ENCODE measurements at regions not wholly inside any gene's neighbourhood (a gene's known extent, or its start where the extent isn't known, plus 50 kb on each side); places are given as distances from the start of the nearest gene placed in this dataset.
"Not testable (repeated sequence)": the region's sequence is repeated elsewhere in the genome, so short reads cannot be mapped to it uniquely, and the experiment has no call there.

DNA sequence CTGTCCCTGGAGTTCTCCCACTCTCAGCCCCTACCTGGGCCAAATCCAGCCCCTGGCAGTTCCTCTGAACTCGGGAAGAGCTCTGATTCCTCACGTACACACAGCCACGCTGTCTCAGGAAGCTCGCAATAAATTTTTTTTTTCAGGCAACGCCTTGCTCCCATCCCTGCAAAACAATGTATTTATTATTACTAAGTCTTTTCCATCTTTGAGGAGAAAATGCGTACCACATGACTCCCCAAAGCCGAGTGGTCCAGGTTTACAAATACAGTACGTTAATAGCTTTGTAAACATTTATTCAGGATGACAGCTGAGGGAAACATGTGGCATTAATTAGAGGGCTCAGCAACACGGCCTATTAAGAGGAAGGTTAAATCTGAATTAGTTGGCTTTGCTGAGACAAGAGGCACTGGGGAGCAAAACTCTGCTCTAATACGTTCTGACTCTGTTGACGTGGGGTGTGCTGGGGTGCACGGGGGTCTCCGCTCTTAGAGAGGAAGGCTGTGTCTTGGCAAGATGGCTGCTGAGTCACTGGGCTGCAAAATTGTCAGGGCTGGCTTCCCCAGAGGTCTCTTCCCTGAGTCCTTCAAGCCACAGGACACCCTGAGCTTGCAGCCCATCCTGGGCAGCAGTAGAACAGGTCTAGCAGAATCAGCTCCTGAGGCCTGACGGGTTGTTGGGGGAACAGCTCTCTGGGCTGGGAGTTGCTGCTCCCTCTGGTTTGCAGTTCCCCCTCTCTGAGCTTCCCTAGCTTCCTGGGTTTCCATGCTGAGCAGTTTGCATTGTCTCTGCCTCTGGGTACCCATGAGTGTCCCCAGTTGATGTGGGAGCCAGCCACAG, 185.2 kb upstream of the TBX3 start:
- DNase-seq: no peak

DNA sequence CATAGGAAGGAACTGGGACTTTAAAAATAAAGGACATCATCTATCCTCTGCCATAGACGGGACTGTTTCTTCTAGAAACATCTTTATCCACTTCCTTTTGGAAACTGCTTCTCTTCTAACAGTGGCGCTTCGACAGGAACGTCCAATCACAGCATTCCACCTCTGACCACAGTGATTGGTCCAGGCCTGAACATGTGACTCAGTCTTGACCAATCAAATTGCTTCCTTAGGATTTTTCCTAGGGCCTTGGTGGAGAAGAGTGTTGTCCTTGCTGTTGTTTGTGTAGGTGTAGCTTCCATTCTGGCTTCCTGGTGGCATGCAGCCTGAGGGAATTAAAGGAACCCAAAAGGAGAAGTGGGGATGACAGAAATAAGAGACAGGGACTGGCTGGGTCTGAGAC, 182.4 kb upstream of the TBX3 start:
- no peak for DNase-seq

DNA sequence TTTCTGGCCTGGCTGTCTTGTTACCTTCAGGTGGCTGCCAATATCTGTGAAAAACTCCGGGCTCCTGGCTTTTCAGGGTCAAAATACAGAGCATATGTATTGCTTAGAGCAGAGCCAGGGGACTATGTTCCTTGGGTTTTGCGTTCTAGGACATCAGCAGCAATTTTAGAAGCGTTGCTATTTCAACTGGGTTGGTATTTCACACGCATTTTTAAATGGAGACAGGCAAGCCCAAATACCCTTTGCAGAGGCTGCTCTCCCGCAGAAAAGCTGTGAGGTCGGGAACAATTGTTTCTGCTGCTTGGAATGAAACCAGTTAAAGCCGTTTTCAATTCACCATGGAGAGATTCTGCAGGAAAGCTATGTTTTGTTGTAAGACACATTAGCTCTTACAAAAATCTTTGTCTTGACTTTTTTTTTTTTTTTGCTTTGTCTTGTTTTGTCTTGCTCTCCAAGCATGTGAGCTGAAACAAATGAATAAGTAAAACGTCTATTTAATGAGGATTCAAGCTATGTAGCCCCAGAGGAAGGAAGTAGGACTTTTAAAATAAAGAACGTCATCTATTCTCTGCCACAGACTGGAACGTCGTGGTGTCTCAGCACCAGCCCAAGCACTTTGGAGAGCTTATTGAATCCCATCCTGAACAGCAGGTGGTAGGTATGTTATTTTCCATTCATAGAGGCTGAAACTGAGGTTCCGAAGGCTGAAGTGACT, 181.0 kb upstream of the TBX3 start:
- DNase-seq: no peak

DNA sequence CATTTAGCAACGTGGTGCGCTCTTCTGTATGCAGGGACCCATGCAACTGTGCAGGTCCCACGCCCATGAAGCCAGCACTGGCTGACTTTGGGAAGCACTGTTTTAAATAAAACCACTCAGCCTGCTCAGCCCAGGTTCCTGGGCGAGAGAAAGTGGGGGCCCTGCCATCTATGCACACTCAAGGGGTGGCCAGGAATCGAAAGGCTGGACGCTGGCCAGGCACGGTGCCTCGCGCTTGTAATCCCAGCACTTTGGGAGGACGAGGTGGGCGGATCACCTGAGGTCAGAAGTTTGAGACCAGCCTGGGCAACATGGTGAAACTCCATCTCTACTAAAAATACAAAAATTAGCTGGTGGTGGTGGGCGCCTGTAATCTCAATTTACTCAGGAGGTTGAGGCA, 179.9 kb upstream of the TBX3 start:
- no peak for DNase-seq

DNA sequence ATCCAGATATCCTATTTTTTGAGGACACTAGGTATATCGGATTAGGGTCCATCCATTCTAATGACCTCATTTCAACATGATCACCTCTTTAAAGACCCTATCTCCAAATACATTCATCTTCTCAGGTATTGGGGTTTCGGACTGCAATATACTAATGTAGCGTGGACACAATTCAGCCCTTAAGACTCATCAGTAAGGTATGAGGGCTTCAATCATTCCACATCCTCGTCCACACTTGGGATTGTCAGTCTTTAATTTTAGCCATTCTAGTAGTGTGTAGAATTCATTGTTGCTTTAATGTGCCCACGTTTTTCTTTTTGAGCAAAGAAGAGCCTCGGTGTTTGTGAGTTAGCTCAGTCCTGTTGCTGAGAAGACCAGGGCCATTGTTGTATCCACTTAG, 177.0 kb upstream of the TBX3 start:
- DNase-seq: no peak

DNA sequence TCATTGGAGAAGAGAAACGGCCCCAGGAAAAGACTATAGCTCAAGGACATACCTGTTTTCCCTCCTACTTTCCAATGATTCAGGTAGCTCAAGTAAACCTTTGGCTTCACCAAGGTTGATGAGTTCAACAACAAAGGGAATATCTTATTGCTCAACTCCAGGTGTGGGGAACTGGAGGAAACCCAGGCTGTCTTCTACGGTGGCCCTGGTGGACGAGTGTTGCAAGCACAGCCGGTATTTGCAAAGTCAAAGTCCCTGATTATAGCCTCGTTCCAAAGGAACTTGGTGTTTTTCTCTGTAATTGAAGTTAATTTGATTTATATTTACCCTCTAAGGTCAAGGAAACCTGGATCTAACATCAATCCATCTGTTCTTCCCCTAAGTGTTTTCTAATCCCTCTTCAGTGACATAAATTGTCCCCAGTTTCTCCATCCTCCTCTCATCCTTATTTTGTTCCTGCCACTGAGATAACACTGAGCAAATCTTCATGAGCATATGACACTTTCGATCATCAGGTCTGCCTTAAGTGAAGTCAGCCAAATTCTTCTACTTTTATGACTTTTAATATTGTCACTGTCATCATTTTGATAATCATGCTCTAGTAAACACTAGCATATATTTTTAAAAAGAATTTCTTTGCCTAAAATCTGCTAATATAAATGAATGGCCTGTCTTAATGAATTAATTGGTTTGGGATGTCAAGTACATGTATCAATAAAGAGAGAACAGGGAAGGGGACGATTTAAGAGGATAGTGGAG, 174.6 kb upstream of the TBX3 start:
- DNase-seq: peak; percentile 26

DNA sequence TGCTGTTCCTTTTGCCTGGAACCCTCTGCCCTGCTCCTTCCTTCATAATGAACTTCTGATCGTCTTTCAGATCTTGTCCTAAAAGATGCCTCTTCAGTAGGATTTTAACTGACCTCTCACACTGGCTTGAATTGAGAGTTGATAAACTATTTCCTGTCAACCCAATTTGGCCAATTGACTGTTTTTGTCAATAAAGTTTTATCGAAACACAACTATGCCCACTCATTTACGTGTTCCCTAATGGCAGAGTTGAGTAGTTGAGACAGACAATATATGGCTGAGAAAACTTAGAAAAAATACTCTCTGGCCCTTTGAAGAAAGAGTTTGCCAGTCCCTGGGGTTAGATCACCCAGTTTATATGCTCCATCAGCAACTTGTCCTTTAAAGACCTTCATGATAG, 171.7 kb upstream of the TBX3 start:
- no peak for DNase-seq

DNA sequence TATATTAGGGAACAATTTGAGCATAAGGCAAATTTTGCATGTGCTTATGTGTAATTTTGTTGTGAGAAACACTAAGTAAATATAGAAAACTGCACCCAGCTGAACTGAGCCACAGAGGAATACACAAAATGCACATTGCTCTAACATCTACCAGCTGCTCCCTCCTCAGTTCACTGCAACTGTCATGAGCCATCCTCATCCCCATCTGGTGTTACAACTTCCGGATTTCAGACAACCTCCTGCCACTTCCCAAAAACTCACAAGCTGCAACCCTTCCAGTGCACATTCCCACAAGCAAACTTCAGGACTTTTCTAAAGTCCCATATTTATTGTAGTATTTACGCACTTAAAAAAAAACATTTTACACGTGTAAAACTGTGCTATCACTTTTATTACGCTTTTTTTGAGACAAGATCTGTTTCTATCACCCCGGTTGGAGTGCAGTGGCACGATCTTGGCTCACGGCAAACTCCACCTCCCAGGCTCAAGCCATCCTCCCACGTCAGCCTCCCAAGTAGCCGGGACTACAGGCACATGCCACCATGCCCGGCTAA, 169.1 kb upstream of the TBX3 start:
- DNase-seq: no peak

DNA sequence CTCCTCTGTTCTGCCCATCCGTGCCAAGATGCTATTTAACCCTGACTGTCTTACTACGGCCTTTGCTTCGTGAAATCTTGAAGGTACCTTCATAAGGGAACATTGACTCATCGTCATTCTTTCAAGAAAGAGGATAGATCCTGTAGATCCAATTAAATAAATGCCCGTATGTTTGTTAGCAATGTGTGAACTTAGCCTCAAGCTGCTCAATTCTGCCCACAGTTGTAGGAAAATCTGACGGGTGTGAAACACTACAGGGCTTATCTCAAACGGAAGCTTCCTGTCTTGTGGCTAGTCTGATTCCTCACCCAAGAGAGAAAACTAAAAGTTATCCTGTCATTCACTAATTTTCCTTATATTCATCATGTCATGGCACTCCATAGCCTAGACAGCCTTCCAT, 168.0 kb upstream of the TBX3 start:
- DNase-seq: no peak

DNA sequence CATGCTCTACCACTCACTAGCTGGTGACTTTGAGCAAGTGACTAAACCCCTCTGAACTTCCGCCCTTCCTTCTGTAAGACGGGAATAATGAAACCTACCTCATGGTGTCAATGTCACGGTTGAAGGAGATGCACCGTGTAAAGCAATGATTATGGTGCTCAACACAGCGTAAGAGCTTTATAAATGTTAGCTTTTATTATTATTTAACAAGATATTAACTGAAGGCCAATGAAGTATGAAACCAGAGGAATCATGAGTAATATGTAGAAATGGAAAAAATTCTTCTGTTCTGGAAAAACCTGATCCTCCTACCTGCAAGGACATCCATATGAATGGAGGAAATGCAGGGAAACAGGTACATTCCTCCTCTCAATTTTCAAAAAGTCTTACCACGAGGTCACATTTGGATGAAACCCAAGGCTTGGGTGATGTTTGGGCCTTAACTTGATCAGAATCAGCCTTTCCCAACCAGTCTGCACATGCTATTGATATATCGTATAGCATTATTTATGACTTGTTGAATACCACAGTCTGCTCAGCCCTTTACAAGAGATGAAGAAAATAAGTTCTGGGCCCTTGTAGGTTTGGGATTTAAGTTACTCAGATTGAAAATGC, 166.8 kb upstream of the TBX3 start:
- DNase-seq: no peak

DNA sequence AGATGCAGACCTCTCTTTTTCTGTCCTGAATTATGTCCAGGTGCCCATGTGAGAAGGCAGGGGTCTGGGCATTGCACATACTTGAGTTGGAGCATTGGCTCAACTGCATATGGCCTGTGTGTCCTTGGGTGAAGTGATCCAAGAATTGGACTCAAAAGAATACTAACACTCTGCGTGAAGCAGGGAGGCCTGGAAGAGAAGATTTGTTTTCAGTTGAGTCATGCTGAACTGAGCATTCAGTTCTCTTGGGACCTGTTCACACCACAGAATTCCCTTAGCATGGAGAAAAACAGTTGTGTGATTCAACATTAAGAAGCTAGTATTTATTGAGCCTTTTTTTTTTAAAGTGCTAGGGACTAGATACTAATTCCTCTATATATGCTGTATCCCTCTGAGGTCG, 164.7 kb upstream of the TBX3 start:
- DNase-seq: no peak

DNA sequence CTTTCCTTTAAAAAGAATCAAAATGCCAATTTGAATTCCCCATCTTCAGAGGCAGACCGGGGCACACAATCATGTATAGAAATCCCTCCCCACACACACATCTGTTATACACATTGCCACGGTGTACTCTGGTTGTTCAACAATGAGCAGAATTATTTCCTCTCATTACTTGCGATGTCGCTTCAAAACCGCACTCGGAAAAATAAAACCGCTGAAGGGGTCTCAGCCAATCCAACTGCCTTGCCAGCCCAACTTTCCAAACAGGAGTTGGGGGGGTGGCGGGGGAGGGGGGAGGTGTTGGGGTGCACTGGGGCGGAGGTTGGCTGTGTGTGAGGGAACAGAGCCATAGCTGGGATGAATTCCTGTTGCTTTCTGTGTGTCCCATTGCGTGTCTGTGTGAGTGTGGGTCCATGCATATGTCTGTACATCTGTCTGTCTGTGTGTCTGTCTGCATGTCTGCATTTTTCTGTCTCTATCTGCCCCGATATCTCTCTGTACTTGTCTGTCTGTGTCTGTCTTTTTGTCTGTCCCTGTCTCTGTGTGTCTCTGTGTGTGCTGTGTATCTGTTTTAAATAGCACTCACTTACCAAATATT, 163.6 kb upstream of the TBX3 start:
- no peak for DNase-seq

DNA sequence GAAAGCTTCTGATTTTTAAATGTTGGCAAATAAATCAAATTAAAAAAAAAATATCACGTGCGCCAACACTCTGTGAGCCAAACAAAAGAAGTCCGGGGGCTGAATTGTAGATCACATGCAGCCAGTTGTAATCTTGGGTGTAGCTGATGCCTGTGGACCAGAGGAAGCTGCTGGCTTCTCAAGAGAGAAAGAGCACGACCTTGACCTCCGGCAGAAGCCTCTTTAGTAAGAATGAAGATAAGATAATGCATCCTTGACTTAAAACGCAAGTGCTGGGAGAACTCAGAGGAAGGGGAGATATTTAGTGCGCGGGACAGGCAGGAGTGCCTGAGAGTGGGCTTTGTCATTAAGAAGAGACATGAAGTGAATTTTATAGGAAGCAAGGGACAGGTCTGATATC, 162.8 kb upstream of the TBX3 start:
- DNase-seq: no peak

DNA sequence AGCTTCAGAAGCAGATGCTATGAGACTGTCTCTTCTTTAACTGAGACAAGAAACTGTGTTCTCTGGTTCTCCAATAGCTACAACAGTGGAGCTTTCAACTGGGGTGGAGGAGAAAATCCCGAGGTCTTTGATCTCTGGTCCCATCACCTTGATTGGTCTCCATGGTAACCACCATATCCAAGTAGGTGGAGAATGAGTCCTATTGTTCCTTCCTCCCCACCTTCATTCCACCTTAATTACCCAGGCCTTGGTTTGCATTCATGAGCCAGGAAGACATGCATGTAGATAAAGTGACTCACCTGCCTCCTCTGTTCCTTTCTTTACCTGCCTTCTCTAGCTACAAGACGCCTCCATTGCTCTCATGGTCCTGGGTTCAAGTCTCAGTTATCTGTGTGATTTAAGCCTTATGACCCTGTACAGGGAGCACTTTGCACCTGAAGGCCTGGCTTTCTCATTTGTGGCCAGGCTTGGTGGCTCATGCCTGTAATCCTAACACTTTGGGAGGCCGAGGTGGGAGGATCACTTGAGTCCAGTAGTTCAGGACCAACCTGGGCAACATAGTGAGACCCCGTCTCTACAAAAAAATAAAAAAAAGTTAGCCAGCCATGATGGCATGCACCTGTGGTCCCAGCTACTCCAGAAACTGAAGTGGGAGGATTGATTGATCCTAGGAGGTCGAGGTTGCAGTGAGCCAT, 157.7 kb upstream of the TBX3 start:
- no peak for DNase-seq

DNA sequence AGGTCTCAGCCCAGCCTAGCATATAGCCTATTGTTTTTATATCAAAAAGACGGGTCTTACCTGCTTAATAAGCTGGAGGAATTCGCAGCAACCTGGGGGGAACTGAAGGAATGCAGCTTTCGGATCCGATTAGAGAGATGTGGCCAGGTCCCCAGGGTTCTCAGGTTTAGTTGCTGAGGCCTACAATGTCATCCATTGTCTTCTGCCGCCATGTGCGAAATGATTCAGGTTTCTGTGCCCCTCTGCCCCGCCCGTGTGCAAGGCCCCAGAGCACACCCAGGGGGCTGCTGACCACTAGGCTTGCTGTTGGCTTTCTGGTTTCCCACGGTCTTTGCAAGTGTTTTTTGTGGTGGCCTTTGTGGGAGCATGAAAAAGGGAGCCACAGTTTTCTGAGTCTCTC, 154.5 kb upstream of the TBX3 start:
- DNase-seq: no peak

DNA sequence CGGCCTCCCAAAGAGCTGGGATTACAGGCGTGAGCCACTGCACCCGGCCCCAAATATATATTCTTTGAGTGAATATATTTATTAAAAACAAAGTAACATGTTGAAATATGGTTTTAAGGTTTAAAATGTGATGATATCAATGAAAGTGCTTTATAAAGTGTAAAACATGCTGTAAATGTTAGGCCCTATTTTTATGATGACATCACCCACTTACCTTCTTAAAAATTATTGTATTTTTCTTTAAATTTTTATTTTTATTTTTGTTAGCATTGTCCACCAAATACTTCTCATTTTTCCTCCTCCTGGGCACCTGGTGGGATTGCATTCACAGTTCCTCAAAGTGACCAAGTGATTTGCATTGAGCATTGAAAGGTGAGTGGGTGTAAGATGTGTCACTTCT, 152.6 kb upstream of the TBX3 start:
- no peak for DNase-seq

DNA sequence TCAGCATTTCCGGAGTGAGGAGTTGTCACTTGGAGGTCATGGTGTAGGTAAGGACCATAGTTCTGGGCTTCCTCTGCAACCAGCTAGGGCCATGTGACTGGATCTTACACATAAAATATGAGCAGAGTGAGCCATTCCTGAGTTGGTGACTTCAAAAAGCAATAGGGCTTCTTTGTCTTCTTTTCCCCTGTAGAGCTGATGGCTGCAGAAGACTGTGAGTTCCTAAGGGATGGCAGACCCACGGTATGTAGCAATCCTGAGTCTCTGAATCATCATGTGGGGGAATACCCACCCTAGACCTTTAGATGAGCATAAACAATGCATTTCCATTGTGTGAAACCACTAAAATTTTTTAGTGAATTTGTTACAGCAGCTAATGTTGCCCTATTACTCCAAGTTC, 151.1 kb upstream of the TBX3 start:
- DNase-seq: no peak

DNA sequence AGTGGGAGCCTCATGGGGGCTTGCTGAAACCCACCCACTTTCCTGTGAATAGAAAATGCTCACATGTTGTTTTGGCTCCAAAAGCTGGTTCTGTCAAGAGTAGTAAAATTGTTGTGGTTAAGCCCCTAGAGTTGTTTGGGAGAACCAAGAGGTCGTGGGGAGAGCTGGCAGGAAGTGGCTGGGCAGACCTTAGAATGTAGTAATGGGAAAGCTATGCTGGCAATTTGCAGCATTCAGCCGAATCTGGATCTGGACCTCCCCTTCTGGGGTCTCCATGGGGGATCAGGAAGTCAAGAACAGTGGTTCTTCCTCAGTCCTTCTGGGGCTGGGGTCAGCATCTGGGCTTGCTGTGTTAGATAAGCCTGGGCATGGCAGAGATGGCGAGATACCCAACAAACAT, 150.6 kb upstream of the TBX3 start:
- DNase-seq: no peak

DNA sequence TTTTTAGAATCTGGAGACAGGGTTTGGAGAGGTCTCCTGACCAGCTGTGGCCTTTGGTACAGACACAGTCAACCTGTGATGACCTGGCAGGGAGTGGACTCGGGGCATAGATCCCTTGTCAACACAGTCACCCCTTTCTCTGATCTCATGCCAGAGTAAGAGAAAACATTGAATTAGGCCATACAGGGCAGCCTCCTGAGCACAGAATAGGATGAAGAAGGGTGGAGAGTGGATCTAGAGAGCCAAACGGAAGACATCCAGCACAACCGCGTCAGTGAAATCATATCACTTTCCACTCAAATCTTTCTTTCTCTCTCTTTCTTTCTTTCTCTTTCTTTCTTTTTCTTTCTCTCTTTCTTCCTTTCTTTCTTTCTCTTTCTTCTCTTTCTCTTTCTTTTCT, 145.9 kb upstream of the TBX3 start:
- DNase-seq: no peak

DNA sequence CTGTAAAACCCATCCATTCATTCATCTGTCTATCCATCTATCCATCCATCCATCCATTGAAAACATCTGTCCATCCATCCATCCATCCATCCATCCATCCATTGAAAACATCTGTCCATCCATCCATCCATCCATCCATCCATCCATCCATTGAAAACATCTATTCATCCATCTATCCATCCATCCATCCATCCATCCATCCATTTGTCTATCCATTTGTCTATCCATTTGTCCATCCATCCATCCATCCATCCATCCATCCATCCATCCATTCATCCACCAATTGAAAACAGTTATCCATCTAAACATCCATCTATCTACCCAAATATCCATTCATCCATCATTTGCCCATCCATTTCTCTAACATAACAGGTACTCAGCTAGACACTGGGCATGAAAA, 145.3 kb upstream of the TBX3 start:
- not testable (repeated sequence) for DNase-seq

DNA sequence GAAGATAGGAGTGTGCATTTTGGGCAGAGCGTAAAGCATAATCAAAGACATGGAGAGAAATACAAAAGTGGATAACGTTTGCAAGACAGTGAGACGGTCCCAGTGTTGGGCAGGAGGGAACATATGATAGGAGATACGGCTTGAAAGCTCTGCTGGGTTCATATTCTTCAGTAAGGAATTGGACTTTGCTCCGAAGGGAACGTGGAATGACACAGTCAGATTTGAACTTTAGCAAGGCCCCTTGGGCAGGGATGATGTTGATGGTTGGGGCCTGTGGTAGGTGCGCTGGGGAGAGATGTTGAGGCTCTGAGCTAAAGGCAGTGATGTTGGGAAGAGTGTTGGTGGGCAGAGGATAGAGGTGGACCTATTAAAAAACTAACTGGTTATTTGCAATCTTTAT, 143.5 kb upstream of the TBX3 start:
- DNase-seq: no peak

DNA sequence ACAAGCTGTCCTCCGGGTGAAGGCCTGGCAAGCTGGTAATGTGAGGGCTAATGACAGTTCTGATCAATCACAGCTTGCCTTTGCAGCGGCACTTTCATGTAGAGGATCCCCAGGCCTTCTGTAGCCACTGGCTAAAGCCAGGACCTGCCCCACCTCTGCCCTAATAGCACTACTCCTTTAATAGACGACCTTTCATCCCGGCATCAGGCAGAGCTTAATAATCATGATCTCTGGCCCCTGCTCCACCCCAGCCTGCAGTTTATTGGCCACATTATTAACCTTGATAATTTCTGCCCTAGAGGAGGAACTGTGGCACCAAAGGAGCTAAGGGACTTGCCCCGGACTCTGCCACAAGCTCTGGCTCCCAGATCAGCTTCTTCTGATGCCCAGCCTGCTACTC, 142.3 kb upstream of the TBX3 start:
- DNase-seq: no peak

Data from DMS53 (cell line).